ENCODE measurements at regions not wholly inside any gene's neighbourhood (a gene's known extent, or its start where the extent isn't known, plus 50 kb on each side); places are given as distances from the start of the nearest gene placed in this dataset.

GRCh38 chr12:125287155-125287847 is 222.1 kb downstream of the AACS start:
- in situ Hi-C loops (cut with HindIII; ENCODE audit: low pct_unique_long_range_greater_than_20kb, low sequenced_read_pairs): no loop called here
- no peak for DNase-seq (ENCODE audit: low read depth, low spot score)

GRCh38 chr12:125288931-125289928 is 224.0 kb downstream of the AACS start:
- DNase-seq (ENCODE audit: low read depth, low spot score): no peak
- in situ Hi-C loops (cut with HindIII; ENCODE audit: low pct_unique_long_range_greater_than_20kb, low sequenced_read_pairs): no loop called here

GRCh38 chr12:125289970-125290369 is 224.7 kb downstream of the AACS start:
- DNase-seq (ENCODE audit: low read depth, low spot score): no peak
- in situ Hi-C loops (cut with HindIII; ENCODE audit: low pct_unique_long_range_greater_than_20kb, low sequenced_read_pairs): no loop called here

GRCh38 chr12:125292700-125293099 is 227.5 kb downstream of the AACS start:
- in situ Hi-C loops (cut with HindIII; ENCODE audit: low pct_unique_long_range_greater_than_20kb, low sequenced_read_pairs): no loop called here
- no peak for DNase-seq (ENCODE audit: low read depth, low spot score)

GRCh38 chr12:125295550-125295949 is 230.3 kb downstream of the AACS start:
- in situ Hi-C loops (cut with HindIII; ENCODE audit: low pct_unique_long_range_greater_than_20kb, low sequenced_read_pairs): no loop called here

GRCh38 chr12:125296701-125297100 is 231.5 kb downstream of the AACS start:
- in situ Hi-C loops (cut with HindIII; ENCODE audit: low pct_unique_long_range_greater_than_20kb, low sequenced_read_pairs): no loop called here
- no peak for DNase-seq (ENCODE audit: low read depth, low spot score)

More at GRCh38 chr12:125295550-125295949, 230.3 kb downstream of the AACS start:
- DNase-seq (ENCODE audit: low read depth, low spot score): no peak

- no peak for DNase-seq (ENCODE audit: low read depth, low spot score)
- in situ Hi-C loops (cut with HindIII; ENCODE audit: low pct_unique_long_range_greater_than_20kb, low sequenced_read_pairs): no loop called here
Observed at GRCh38 chr12:125299840-125300239, 234.6 kb downstream of the AACS start.

- in situ Hi-C loops (cut with HindIII; ENCODE audit: low pct_unique_long_range_greater_than_20kb, low sequenced_read_pairs): no loop called here
- DNase-seq (ENCODE audit: low read depth, low spot score): no peak
Observed at GRCh38 chr12:125300249-125300648, 235.0 kb downstream of the AACS start.

- in situ Hi-C loops (cut with HindIII; ENCODE audit: low pct_unique_long_range_greater_than_20kb, low sequenced_read_pairs): no loop called here
- no peak for DNase-seq (ENCODE audit: low read depth, low spot score)
Observed at GRCh38 chr12:125303337-125303736, 238.1 kb downstream of the AACS start.

GRCh38 chr12:125304029-125304428 is 238.8 kb downstream of the AACS start:
- in situ Hi-C loops (cut with HindIII; ENCODE audit: low pct_unique_long_range_greater_than_20kb, low sequenced_read_pairs): no loop called here
- DNase-seq (ENCODE audit: low read depth, low spot score): no peak

- in situ Hi-C loops (cut with HindIII; ENCODE audit: low pct_unique_long_range_greater_than_20kb, low sequenced_read_pairs): no loop called here
- no peak for DNase-seq (ENCODE audit: low read depth, low spot score)
Observed at GRCh38 chr12:125305231-125305630, 240.0 kb downstream of the AACS start.

GRCh38 chr12:125310461-125310860 is 245.2 kb downstream of the AACS start:
- no peak for DNase-seq (ENCODE audit: low read depth, low spot score)
- in situ Hi-C loops (cut with HindIII; ENCODE audit: low pct_unique_long_range_greater_than_20kb, low sequenced_read_pairs): no loop called here

- no peak for DNase-seq (ENCODE audit: low read depth, low spot score)
- in situ Hi-C loops (cut with HindIII; ENCODE audit: low pct_unique_long_range_greater_than_20kb, low sequenced_read_pairs): no loop called here
Observed at GRCh38 chr12:125311050-125311449, 245.8 kb downstream of the AACS start.

GRCh38 chr12:125312471-125312870 is 247.2 kb downstream of the AACS start:
- in situ Hi-C loops (cut with HindIII; ENCODE audit: low pct_unique_long_range_greater_than_20kb, low sequenced_read_pairs): no loop called here
- DNase-seq (ENCODE audit: low read depth, low spot score): no peak

GRCh38 chr12:125314051-125314755 is 249.0 kb downstream of the AACS start:
- in situ Hi-C loops (cut with HindIII; ENCODE audit: low pct_unique_long_range_greater_than_20kb, low sequenced_read_pairs): no loop called here
- DNase-seq (ENCODE audit: low read depth, low spot score): no peak

GRCh38 chr12:125315771-125316170 is 250.5 kb downstream of the AACS start:
- no peak for DNase-seq (ENCODE audit: low read depth, low spot score)
- in situ Hi-C loops (cut with HindIII; ENCODE audit: low pct_unique_long_range_greater_than_20kb, low sequenced_read_pairs): no loop called here

- no peak for DNase-seq (ENCODE audit: low read depth, low spot score)
- in situ Hi-C loops (cut with HindIII; ENCODE audit: low pct_unique_long_range_greater_than_20kb, low sequenced_read_pairs): no loop called here
Observed at GRCh38 chr12:125320177-125320576, 254.9 kb downstream of the AACS start.

- DNase-seq (ENCODE audit: low read depth, low spot score): no peak
- in situ Hi-C loops (cut with HindIII; ENCODE audit: low pct_unique_long_range_greater_than_20kb, low sequenced_read_pairs): no loop called here
Observed at GRCh38 chr12:125324861-125325490, 259.7 kb downstream of the AACS start.

Measured in SK-MEL-5 (cell line).